Fibroblast of the aortic adventitia (primary cell): ENCODE measurements at regions not wholly inside any gene's neighbourhood (a gene's known extent, or its start where the extent isn't known, plus 50 kb on each side); places are given as distances from the start of the nearest gene placed in this dataset.
A peak's percentile ranks its signal among the peaks of the same experiment; 100 is the strongest.

Experiments used
- DNase-seq: peaks from one replicate; pipeline ENCODE4 v3.0.0-alpha.2; 2010; ENCODE audit warnings: low read depth
- H3K4me3 ChIP-seq: 2 replicates; pipeline ENCODE4 v1.5.1; 2011; ENCODE audit warnings: low read depth, mild to moderate bottlenecking, control low read depth, low read length, moderate library complexity
- CTCF ChIP-seq: IDR thresholded peaks from 2 replicates; pipeline ENCODE4 v1.5.1; 2011; ENCODE audit warnings: mild to moderate bottlenecking, low read length, control low read depth, inconsistent platforms; ENCODE audit not compliant: insufficient read depth

- no peak overlapping the region for H3K4me3 ChIP-seq
- no peak for DNase-seq
- no peak for TF ChIP-seq CTCF
Measured at GRCh38 chr17:77434136-77435114, 293.7 kb downstream of the SEC14L1 start.

- TF ChIP-seq CTCF, result no peak
- H3K4me3 ChIP-seq, result no peak overlapping the region
Measured at GRCh38 chr17:77435272-77436057, 294.7 kb downstream of the SEC14L1 start.

GRCh38 chr17:77436058-77436442, 295.3 kb downstream of the SEC14L1 start:
- TF ChIP-seq CTCF, result peak; percentile 29
- peak; percentile 73 for DNase-seq
- H3K4me3 ChIP-seq, result no peak overlapping the region

More at GRCh38 chr17:77435272-77436057, 294.7 kb downstream of the SEC14L1 start:
- DNase-seq, result no peak

GRCh38 chr17:77436481-77436880, 295.7 kb downstream of the SEC14L1 start:
- TF ChIP-seq CTCF, result no peak
- H3K4me3 ChIP-seq, result no peak overlapping the region
- DNase-seq, result no peak

GRCh38 chr17:77437017-77437416, 296.2 kb downstream of the SEC14L1 start:
- DNase-seq, result peak; percentile 90
- TF ChIP-seq CTCF, result no peak
- no peak overlapping the region for H3K4me3 ChIP-seq

GRCh38 chr17:77437747-77438146, 297.0 kb downstream of the SEC14L1 start:
- DNase-seq, result no peak
- no peak overlapping the region for H3K4me3 ChIP-seq
- TF ChIP-seq CTCF, result no peak
